D721Med (cell line): ENCODE measurements at regions not wholly inside any gene's neighbourhood (a gene's known extent, or its start where the extent isn't known, plus 50 kb on each side); places are given as distances from the start of the nearest gene placed in this dataset.
"Not testable (repeated sequence)": the region's sequence is repeated elsewhere in the genome, so short reads cannot be mapped to it uniquely, and the experiment has no call there.

Experiments used
- DNase-seq: peaks from one replicate; pipeline ENCODE4 v3.0.0; 2011; ENCODE audit warnings: low spot score; ENCODE audit not compliant: insufficient read length
- FAIRE-seq: peaks from 2 replicates; lab custom pipeline; 2011; peaks lifted over from hg19 to GRCh38; lab: Jason Lieb, UNC
- CTCF ChIP-seq: IDR thresholded peaks from 2 replicates; pipeline ENCODE4 v1.5.1; 2012; ENCODE audit warnings: mild to moderate bottlenecking, control low read depth; ENCODE audit not compliant: insufficient read depth; ENCODE audit errors: missing control alignments

GRCh38 chr10:9140373-9140772 lies 1085.9 kb downstream of the GATA3 start:
- no peak for TF ChIP-seq CTCF
- DNase-seq (no peak), FAIRE-seq (no peak)

- no peak for DNase-seq
- FAIRE-seq, result no peak
- TF ChIP-seq CTCF, result no peak
Observed at GRCh38 chr10:9147475-9147874, 1093.0 kb downstream of the GATA3 start.

GRCh38 chr10:9149134-9149533 lies 1094.6 kb downstream of the GATA3 start:
- FAIRE-seq, result no peak
- no peak for DNase-seq
- TF ChIP-seq CTCF, result no peak

GRCh38 chr10:9153057-9153456 lies 1098.6 kb downstream of the GATA3 start:
- FAIRE-seq, DNase-seq: not testable (repeated sequence)

GRCh38 chr10:9157656-9158055 lies 1103.2 kb downstream of the GATA3 start:
- FAIRE-seq (no peak), DNase-seq (no peak)
- TF ChIP-seq CTCF, result no peak

- FAIRE-seq, result no peak
- no peak for TF ChIP-seq CTCF
- DNase-seq, result no peak
Observed at GRCh38 chr10:9158675-9159074, 1104.2 kb downstream of the GATA3 start.

GRCh38 chr10:9160275-9160674 lies 1105.8 kb downstream of the GATA3 start:
- DNase-seq, result no peak
- no peak for TF ChIP-seq CTCF
- FAIRE-seq, result no peak

GRCh38 chr10:9163699-9164098 lies 1109.2 kb downstream of the GATA3 start:
- no peak for FAIRE-seq
- TF ChIP-seq CTCF, result no peak
- DNase-seq, result no peak
